SK-N-SH (cell line): ENCODE measurements at regions not wholly inside any gene's neighbourhood (a gene's known extent, or its start where the extent isn't known, plus 50 kb on each side); places are given as distances from the start of the nearest gene placed in this dataset.

Experiments used
- CTCF ChIP-seq: fragments of 200-600 bp; sonication (generic); IDR thresholded peaks from 2 replicates; pipeline ENCODE4 v1.6.1; 2017; ENCODE audit warnings: antibody characterized with exemption, mild to moderate bottlenecking, moderate library complexity
- EP300 ChIP-seq, 2 experiments: IDR thresholded peaks; 2 replicates each; pipeline versions ENCODE4 v1.4.0 to v1.6.1; 2012; ENCODE audit warnings: borderline replicate concordance in 1 of 2, low read depth in 1 of 2, low read length in 1 of 2
- EZH2phosphoT487 ChIP-seq: fragments of 200-600 bp; sonication (generic); IDR thresholded peaks from 2 replicates; pipeline ENCODE4 v1.6.1; 2017; ENCODE audit warnings: low read depth, mixed run types, mild to moderate bottlenecking, antibody characterized with exemption, moderate library complexity, borderline replicate concordance
- NFIC ChIP-seq: IDR thresholded peaks from 2 replicates; pipeline ENCODE4 v1.4.0; 2012; ENCODE audit warnings: borderline replicate concordance
- POLR2AphosphoS5 ChIP-seq: IDR thresholded peaks from 2 replicates; pipeline ENCODE4 v1.6.1; 2012; ENCODE audit warnings: low read depth, low read length
- TAF1 ChIP-seq: IDR thresholded peaks from 2 replicates; pipeline ENCODE4 v1.6.1; 2012; ENCODE audit warnings: low read depth, mild to moderate bottlenecking, low read length, moderate library complexity, borderline replicate concordance
- TCF12 ChIP-seq: IDR thresholded peaks from 2 replicates; pipeline ENCODE4 v1.4.0; 2012

- TF ChIP-seq TAF1 = no peak
- no peak for TF ChIP-seq TCF12
- no peak for TF ChIP-seq CTCF
- no peak for TF ChIP-seq NFIC
- TF ChIP-seq EZH2phosphoT487 = no peak
- TF ChIP-seq POLR2AphosphoS5 = no peak
- TF ChIP-seq EP300 (IDR thresholded peaks at IDR 0.05; ENCODE audit: borderline replicate concordance in 1 of 2, low read depth in 1 of 2, low read length in 1 of 2) = no peak
These were observed 525.8 kb downstream of the ZNF33B start for GRCh38 chr10:42112331-42113157.
